NCI-H1092 treated with DMSO at 0.1 percent for 48 hours (cell line): ENCODE measurements at regions not wholly inside any gene's neighbourhood (a gene's known extent, or its start where the extent isn't known, plus 50 kb on each side); places are given as distances from the start of the nearest gene placed in this dataset.

Source experiments
- DNase-seq: peaks from one replicate; lab custom pipeline; 2025; lab: John Stamatoyannopoulos, UW

DNA sequence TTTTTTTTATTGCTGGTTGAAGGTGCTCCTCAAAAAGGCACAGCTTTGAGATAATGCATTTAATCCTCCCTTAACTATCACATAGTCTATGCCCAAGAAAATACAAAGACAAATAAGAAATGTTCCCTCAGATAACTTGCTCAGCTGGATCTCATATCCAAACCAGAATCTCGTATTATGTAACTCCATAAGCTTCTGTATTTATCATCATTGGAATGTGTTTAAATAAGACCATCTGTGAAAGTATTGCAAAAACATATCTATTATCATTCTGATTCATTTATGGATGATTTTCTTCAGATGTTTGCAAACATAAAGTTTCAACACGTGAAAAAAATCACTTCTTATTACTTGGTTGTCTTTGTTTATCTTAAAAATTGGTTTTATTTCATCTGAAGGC lies 190.9 kb downstream of the IRS2 start:
- no peak for DNase-seq

DNA sequence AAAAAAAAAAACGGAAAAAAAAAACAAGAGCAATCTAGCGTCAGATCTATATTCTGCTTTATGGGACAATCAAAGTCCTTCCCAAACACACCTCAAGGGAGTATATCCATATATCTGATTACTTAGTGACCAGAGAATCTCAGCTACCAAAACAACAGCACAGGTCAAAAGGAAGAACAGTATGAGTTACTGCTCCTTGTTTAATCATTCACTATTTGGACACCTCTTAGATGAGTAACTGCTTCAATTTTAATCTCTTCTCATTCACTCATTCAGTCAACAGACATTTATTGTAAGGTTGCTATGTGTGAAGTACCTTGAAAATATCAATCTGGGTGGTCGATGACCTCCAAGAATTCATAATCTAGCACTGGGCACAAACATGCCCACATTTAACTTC lies 193.2 kb downstream of the IRS2 start:
- no peak for DNase-seq

DNA sequence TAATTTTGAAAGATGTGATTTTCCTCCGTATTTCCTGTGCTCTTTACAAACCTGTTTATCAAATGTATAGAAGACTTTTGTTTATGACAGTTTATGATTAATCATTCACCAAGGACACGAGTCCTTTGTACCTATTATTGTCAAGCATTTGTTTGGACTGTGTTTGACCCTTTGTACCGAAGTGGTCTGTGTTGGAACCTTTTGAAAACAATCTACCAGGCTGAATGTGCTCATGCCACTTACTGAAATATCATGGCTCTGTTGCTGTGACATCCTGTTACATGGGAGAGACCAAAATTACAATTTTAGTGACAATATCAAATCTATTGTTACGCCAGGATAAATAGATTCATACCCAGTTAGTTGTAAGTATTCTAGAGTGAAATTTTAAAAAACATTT lies 193.6 kb downstream of the IRS2 start:
- DNase-seq = no peak

DNA sequence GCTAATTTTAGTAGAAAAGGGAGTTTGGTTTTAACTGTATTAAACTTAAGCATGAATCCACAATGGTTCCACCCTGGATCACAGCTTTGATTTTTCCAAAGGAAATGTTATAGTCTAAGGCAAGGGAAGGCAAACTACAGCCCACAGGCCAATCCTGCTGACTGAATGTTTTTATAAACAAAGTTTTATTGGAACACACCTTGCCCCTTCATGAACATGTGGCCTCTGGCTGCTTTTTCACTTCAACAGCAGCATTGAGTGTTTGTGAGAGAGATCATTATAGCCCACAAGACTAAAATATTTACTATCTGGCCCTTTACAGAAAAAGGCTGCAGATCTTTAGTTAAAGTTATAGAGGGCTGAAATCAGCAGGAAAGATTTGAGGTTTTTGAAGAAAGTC lies 198.7 kb downstream of the IRS2 start:
- DNase-seq = no peak

DNA sequence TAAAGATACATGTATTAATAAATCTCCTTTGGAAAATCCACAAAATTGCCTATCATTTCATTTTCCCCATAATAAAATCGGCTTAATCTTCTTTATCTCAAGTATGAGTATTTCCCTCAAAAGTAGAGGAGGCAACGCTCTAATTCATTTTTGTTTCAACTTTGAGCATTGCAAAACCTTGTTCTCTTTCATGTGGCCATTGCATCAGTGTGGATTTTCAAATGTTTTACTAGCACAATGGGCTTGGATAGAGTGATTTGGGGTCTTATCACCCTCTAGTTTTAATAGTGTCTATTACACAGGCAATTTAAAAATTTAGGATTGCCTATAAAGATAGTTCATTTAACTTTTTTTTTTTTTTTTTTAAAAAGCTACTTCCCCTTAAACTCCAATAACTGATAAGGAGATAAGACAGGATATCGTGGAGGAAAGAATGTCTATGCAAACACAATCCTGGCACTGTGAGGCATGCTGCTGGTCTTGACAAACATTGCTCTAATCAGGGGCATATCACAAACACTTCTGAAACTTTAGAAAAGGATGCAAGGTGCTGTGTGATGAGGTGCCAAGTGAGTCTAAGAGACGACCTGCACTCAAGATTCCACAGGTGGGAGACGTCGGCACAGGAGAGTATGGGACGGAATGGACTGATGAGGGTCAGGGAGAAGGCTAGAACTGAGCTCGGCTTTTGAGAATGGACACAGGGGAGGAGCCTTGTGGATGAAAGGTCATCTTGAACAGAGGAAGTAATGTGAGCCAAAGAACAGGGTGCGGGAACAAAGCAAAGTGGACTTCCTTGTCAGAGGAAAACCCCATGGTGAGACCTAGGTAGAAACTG lies 199.7 kb downstream of the IRS2 start:
- DNase-seq = no peak

DNA sequence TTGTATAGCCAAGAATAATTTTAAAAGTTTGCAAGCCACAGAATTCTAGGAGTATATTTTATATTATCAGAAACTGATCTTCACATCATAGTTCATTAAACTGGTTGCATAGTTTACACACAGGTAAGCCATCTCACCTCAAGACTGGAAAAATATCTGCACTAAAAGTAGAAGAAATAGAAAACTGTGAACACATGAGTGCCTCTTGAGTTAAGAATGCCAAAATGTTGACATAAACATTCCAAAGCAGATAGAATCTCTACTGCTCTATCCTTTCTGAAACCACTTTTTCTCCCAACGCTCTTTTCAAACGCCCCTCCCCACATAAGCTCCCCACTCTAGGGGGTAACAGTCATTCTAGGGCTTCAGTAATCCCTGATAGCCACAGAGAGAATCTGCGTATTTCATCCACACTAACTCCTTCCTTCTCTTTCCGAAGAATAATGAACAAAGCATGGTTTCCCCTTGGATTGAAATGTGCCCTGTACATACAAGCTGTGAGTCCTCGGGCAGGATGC lies 201.5 kb downstream of the IRS2 start:
- no peak for DNase-seq

DNA sequence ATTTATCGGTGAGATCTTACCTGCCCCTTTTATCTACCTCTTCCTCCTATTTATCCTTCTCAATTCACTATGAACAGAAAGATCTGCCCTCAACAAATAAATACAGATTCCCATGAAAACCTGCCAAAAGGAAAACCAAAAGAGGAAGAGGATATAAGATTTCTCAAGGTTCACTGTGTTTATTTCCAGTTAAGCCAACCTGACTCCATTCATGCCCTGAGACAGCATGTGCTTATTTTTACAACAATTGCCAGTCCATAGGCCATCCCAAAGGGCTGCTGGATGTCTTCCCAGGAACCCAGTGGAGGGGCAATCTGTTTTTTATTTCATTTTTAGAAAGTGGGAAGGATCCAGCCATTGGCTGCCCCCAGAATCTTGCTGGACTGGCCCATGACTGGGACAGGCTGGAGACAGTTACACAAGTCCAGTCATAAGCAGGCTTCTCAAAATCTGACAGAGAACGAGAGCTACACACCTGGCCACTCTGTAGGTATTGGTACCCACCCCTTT lies 209.1 kb downstream of the IRS2 start:
- DNase-seq = no peak

DNA sequence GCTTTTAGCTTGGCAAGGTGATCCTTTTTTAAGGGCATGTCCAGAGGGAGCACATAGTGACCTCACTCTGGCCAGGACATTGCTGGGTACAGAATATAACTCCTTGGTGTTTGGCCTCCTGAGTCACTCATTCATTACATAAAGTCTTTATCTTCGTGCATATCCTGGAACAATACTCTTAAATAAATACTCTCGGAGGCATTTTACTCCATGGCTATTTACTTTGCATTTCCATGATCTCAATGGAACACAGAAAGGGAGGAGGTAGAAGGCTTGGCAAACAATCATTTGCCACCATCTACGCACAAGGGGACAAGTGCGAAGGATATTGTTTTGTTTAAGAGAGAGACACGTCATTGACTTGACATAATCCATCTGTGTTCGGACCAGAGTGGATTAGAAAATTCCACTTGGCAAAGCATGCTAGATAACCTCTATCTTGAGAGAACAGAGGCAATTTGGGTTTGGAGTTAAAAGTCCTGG lies 210.0 kb downstream of the IRS2 start:
- DNase-seq = no peak

DNA sequence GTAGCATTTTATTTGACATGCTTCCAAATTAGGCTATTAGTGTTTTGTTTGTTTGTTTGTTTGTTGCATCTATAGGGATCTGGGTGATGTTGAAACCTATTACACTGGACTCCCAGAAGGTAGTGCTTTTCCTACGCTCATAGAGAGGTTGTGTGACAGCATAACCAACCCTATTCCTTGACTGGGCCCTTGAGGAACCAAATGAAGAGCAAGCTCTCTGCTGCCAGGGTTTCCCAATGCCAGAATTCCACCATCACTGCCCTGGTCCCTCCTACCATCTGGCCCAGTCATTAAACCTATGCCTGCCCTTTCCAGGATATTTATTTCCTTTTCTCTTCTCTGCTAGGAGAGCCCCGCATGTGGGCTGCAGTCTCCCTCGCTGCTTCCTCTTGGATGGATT lies 210.6 kb downstream of the IRS2 start:
- DNase-seq = no peak

DNA sequence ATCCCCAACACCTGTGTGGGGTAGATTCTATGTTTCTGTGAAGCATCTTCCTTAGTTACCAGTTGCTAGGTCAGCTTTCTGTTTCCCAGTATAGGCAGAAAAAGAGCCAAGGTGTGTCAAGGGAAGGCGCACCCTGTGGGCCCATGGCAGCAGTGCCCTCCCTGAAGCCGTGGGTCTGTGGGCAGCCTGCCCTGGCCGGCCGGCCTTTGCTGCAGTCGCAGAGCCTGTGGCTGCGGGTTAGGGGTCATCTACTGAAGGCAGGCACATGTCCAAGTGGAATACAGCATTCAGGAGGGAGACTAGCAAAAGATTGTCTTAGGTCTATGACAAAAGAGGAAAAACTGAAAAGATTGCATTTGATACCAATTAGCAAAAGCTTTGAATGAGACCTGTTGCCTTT lies 214.0 kb downstream of the IRS2 start:
- DNase-seq = no peak

DNA sequence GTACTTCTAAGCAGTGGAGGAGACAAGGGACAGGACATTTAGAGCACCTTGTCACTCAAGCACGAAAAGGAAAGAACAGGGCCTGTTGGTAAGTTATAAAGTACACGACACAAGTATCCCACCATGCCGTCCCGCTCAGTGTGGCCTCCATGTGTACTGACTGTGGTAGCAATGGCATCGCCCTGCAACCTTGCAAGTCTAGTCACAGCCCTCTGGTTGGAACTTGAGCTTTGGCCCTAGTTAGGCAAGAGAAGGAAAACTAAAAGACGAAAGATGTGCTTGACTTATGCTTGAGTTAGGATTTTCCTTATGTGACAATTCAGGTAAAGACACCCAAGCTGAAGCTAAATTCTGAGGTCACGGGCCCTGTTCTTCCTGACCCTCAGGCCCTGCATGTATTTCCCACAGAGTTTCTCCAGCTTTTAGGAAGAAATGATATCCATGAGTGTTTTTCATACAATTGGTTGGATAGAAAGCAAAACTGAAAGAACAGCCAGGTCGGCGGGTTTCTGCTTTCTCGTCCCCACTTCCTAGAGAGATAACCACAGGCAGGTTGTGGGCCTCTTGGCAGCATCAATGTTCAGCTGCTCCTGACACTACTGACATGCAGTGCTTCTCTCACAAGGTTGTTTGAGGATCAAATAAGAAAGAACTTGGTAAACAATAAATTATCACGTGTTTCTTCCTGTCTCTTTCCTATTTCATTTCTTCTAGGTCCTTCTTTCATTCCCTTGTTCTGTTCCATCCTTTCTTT lies 216.2 kb downstream of the IRS2 start:
- DNase-seq = no peak

DNA sequence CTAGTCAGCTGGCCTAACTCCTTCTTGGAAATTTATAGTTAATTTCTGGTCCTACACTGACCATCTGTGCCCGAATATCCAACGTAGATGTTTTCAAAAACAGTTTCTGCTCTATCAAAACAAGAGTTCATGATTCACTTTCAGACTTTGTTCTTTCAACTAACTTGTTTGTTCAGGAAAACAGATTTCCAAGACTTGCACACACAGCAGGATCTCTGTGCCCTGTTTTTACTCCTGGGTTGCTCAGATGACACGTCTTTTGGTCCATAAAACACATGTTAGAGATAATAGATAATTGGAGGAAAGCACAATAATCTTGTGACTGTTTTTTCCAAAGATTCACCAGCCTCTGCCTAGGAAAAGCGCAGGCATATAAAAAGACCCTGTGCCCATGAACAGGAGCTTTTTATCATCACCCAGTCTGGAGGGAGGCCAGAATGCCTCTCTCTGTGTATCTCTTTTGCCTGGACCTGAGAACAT lies 218.0 kb downstream of the IRS2 start:
- no peak for DNase-seq

DNA sequence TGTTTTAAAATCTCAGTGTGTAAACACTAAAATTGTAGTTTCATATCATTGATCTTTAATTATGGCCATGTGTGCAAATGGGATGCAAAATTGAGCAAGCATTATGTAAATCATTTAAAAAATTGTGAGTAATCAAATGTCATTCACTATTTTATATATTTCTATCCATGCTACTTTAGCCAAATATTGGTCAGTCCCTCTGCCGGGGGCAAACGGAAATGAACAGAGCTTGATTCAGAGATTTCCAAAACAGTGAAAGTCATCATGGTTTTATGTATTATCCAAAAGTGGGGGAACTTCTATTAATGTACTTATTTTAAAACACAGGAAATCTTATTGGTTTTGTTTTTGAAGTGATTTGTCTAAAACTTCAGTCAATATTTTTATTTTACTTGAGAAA lies 219.1 kb downstream of the IRS2 start:
- no peak for DNase-seq

DNA sequence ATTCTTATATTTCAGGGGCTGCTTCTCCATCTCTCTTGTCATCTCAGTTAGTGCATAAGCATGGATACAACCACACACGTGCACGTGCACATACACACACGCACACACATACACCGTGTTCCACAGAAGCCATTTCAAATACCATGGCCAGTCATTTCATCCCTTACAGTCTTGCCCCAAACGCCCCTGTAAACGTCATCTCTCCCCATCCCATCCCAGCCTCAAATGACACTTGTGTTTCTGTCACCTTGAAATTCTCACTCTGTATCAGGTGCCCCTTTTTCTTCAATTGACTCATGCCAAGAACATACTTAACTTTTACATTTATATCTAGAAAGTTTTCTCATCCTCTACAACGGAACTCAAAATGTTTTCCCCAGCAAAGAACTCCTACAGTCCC lies 220.5 kb downstream of the IRS2 start:
- no peak for DNase-seq

DNA sequence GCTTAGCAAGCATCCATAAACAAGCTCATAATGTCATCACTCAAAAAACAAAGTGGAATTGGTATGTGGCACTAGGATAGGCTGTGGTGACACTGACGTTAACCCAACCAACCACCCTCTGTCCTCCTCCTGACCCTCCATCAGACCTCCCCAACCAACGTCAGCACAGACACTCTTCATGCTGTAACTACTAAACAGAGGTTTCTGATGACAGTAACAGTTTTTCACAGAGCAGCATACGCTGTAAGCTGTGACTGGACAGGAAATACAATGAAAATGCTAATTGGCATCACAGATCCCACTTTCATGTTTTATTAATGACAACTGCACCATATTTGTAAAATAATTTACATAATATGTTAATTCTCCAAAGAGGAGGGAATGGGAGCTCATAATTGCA lies 238.0 kb downstream of the IRS2 start:
- no peak for DNase-seq

DNA sequence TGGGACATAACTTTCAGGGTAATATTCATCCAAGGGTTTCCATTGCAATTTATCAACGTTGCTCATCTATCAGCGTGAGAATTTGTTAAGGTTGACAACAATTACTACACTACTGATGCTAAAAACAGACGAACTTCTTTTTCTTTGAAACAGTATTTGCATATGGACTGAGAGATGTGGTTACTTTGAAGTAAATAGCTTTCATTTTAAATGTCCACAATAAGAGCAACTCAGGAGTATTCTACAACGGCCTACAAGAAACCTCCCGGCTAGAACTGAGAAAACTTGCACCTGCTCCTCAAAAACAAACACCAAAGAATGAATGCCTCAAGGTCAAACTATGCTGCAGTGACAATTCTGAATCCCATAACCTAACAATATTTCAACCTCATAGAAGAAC lies 238.4 kb downstream of the IRS2 start:
- DNase-seq = no peak

DNA sequence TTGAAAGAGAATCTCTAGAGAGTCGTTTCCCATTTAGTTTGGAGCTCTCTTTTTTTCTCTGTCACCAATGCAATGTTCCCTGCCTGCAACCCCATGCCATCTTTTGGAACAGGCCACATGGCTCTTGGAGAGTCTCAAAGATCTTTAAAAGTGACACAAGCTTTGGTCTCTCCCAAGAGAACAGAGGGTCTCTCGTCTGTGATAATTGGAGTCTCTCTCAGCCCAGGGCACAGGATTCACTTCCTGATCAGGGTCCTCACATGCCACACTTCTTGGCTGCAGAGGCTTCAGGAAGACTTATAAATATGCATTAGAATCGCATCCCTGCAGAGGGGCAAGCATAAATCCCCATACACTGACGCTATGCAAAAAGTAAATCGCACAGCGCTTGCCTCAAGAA lies 240.5 kb downstream of the IRS2 start:
- DNase-seq = no peak

DNA sequence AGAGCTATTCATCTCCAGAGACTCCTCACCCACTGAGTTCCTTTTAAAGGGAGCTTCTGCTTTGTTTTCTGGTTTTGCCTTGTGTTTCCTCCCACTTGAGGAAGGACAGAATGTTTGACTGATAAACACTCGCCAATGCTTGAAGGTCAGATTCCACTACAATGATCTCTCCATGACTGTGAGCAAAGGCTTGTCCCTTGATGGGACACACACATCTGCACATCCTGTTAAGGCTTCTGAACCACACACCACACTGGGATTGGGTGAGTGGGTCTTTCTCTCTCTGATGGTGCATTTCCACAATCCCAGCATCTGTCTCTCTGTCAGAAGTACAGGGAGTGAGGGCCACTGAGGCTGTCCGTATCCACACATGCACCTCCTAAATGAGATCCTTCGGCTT lies 245.3 kb downstream of the IRS2 start:
- DNase-seq = no peak

DNA sequence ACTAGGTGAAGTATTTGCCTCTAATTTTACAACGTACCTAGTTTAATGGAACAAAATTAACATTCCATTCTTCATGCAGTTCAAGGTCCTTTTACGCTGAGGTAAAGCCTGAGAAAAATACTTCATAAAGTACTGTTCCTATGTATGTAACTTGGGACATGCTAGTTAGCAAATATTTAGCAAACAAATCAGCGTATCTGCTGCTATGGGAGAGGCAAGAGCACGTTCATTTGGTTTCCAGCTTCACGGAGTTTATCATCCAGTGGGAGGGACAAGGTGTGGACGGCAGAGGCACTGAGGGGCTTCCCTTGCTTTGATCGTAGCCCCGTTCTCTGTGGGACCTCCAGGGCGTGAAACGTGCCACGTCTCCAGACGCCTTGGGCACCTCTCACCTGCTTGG lies 248.8 kb downstream of the IRS2 start:
- no peak for DNase-seq

DNA sequence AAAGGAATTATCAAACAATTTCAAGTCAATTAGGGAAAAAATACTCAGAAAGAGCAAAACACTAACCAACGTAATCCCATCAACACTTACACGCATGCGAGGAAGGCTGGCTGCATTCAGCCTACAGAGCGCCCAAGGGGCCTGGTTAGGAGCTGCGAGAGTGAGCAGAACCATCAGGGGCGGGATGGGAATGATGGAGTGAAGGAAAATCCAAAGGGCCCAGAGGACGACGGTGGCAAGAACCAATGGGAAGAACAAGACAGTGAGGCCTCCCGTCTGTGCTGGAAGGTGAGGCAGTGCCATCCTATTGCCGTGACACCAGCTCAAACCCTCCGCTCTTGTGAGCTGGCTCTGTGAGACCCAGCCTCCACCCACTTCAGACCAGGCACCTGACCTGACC lies 253.0 kb downstream of the IRS2 start:
- no peak for DNase-seq

DNA sequence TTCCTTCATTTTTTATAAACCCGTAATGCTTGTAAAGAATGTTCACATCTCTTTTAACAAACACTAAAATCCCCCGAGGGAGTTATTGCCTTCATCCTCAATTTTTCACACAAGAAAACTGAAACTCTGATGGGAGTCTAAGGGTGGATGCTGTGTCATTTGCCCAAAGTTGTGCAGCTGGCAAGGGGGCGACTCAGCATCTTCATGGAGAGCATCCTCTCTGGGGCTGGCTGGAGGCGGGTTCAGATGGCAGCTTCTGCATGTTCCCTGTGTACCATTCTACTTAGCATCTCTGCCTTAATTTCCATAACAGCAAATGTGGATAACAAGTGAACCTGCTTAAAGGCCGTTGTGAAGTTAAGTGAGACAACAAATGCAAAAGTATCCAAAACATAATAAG lies 256.4 kb downstream of the IRS2 start:
- DNase-seq = no peak

DNA sequence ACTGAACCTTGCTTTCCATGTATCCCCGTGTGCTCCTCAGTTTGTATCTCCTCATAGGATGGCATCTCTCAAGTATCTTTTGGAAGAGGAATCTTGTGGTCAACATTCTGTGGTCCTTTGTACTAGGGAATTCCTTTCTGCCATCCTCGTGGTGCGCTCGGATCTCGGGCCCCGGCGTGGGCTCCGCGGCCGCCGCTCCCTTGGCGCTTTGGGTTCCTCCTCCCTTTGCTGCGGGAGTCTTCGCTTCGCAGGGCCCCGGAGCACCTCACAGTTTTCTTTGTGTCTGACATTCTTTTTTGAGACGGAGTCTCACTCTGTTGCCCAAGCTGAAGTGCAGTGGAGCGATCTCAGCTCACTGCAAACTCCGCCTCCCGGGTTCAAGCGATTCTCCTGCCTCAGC lies 264.7 kb downstream of the IRS2 start:
- DNase-seq = no peak

DNA sequence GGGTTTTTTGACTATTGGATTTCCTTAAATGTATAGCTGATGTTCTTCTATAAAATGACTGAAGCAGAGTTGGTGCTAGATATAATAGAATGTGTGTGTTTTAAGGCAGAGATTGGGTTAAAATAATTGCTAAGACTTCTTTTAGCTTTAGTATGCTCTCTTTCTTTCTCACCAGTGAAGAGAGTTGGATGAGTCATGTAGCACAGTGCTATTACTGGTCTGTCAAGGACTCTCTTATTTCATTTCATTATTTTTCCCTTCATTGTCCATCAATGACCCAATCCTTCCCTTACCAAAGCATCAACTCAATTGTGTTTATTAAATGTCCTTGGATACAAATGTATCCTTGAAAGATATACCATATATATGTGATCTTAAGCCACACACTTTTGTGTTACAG lies 268.9 kb downstream of the IRS2 start:
- DNase-seq = no peak
